ENCODE measurements at regions not wholly inside any gene's neighbourhood (a gene's known extent, or its start where the extent isn't known, plus 50 kb on each side); places are given as distances from the start of the nearest gene placed in this dataset.
"Not testable (repeated sequence)": the region's sequence is repeated elsewhere in the genome, so short reads cannot be mapped to it uniquely, and the experiment has no call there.

DNA sequence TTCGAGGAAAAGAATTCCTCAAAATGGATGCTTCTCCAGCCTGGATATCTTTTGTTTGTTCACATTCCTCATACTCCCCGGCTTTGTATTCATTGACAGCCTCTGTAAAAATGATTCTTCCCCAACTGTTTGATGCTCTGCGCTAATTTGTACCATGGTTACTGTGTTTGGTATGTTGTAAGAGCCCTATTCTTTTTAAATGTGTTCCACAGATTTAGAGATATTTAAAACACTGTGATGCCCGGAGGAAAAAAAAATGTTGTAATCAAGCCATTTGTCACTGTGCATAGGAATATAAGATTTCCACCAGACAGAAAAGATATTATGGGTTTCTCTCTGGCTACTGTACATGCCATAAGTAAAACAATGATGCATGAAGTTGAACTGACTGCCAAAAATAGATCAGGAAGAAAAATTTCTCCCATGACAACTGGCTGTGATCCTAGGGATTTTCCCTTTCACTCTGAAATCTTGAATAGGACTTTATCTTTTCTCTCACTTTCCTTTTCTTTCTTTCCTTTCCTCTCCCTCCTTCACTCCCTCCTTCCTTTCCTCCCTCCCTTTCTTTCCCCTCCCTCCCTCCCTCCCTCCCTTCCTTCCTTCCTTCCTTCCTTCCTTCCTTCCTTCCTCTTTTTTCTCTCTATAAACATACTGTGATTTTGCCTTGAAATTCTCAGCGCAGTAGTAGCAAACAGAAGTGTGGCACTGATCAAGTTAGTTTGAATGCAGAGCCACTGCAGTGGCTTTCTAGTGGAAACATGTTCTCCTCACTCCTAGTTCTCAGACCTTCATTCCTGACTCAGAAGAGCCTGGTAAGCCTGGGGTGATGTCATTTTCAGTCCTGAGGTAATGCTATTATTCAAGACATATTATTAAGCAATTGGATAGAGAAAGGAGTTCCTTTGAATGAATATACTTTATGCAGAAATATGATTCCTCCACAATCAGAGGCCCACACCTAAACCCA, 254.9 kb upstream of the TBL1XR1 start:
- DNase-seq, result no peak
- Histone ChIP-seq H3K27ac (no peak overlapping the region), H3K4me3 (replicated peaks in 1 of 3) (no peak overlapping the region), H3K36me3 (no peaks in the 10 kb centered on the region), H3K9me3 (no peaks in the 10 kb centered on the region), H3K4me1 (peaks cover 0 to 17% of the 10 kb centered on the region in 2 donors), H3K27me3 (no peaks in the 10 kb centered on the region)
- WGBS, 2 donors, result 60 to 65% methylated on average over 5 of the region's 5 CpGs
- no peak for TF ChIP-seq POLR2A (IDR thresholded peaks at IDR 0.05)
- TF ChIP-seq, protein P1, sequence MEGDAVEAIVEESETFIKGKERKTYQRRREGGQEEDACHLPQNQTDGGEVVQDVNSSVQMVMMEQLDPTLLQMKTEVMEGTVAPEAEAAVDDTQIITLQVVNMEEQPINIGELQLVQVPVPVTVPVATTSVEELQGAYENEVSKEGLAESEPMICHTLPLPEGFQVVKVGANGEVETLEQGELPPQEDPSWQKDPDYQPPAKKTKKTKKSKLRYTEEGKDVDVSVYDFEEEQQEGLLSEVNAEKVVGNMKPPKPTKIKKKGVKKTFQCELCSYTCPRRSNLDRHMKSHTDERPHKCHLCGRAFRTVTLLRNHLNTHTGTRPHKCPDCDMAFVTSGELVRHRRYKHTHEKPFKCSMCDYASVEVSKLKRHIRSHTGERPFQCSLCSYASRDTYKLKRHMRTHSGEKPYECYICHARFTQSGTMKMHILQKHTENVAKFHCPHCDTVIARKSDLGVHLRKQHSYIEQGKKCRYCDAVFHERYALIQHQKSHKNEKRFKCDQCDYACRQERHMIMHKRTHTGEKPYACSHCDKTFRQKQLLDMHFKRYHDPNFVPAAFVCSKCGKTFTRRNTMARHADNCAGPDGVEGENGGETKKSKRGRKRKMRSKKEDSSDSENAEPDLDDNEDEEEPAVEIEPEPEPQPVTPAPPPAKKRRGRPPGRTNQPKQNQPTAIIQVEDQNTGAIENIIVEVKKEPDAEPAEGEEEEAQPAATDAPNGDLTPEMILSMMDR (IDR thresholded peaks at IDR 0.05), result no peak
- intact Hi-C loops (cut with DNase I), result no loop called here

DNA sequence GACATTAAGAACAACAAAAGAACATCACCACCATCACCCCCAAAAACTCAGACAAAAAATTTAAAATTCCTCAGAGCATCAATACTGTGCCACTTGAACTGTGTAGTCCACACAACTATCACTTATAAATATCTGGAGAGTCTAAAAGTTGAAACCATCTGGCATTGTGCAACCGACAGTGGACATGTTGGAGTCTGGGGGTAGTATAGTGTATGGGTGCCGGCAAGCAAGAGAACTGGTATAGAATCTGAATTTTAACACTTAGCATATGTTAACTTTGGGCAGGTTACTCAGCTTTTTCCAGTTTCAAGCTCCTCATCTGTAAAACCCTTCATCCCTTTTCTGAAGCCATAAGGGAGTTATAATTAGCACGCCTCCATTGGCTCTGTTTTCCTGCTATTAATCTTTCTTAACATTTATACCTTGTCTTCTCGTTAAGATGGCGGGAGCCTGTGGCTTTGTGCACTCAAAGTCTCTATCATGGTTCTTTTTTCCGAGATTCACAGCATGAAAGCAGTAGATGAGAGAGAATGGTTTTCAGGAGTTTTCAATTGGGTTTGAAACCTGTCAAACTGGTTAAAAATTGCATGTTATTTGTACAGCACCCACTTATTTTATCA, 255.7 kb upstream of the TBL1XR1 start:
- no peak for TF ChIP-seq POLR2A (IDR thresholded peaks at IDR 0.05)
- TF ChIP-seq, protein P1 (IDR thresholded peaks at IDR 0.05), result no peak
- no peak overlapping the region for H3K27ac ChIP-seq
- no peak overlapping the region for H3K4me3 ChIP-seq (replicated peaks in 1 of 3)
- no peaks in the 10 kb centered on the region for H3K9me3 ChIP-seq
- intact Hi-C loops (cut with DNase I), result no loop called here
- peaks cover 0 to 11% of the 10 kb centered on the region in 2 donors for H3K4me1 ChIP-seq
- no peak for DNase-seq
- no peaks in the 10 kb centered on the region for H3K36me3 ChIP-seq
- 95 to 97% methylated on average over 6 of the region's 6 CpGs for WGBS, 2 donors
- no peaks in the 10 kb centered on the region for H3K27me3 ChIP-seq

DNA sequence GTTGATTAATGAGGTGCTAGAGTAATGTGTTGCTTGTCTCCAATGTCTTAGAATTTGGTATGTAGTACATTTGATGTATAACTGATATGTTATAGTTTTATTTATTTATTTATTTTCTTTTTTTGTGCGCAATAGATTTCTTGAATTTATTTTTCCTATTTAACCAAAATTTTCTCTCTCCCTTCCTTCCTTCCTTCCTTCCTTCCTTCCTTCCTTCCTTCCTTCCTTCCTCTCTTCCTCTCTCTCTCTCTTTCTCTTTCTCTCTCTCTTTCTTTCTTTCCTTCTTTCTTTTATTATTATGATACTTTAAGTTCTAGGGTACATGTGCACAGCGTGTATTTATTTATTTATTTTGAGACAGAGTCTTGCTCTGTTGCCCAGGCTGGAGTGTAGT, 256.2 kb upstream of the TBL1XR1 start:
- Histone ChIP-seq H3K4me1 (peaks cover 0 to 11% of the 10 kb centered on the region in 2 donors), H3K27me3 (no peaks in the 10 kb centered on the region), H3K9me3 (no peaks in the 10 kb centered on the region), H3K36me3 (no peaks in the 10 kb centered on the region), H3K27ac (no peak overlapping the region), H3K4me3 (replicated peaks in 1 of 3) (no peak overlapping the region)
- 96 to 97% methylated on average over 2 of the region's 2 CpGs for WGBS, 2 donors
- TF ChIP-seq, protein P1 (IDR thresholded peaks at IDR 0.05), result no peak
- no peak for TF ChIP-seq POLR2A (IDR thresholded peaks at IDR 0.05)
- DNase-seq, result no peak
- intact Hi-C loops (cut with DNase I), result no loop called here

DNA sequence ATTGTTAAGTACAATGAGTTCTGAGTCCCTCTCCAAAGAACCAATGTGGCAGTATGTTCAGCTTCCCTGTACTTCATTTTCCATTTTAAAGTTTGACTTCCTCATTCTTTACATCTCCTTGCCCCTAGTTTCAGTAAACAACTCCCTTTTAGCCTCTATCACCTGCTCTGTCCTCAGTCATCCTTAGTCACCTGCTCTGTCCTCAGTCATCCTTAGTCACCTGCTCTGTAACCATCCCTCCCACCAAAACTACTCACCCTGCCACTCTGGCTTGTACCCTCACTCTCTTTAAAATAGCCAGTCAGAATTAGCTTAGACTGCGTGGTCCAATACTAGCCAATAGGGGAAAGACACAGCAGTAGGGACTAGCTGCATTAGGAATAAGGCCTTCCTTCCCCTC, 259.9 kb upstream of the TBL1XR1 start:
- H3K4me1 ChIP-seq; intact Hi-C loops (cut with DNase I); H3K36me3 ChIP-seq; H3K27me3 ChIP-seq; H3K4me3 ChIP-seq (replicated peaks in 1 of 3); H3K27ac ChIP-seq; DNase-seq; H3K9me3 ChIP-seq: not testable (repeated sequence)
- 100% methylated on average over 1 of the region's 1 CpG for WGBS, 2 donors

DNA sequence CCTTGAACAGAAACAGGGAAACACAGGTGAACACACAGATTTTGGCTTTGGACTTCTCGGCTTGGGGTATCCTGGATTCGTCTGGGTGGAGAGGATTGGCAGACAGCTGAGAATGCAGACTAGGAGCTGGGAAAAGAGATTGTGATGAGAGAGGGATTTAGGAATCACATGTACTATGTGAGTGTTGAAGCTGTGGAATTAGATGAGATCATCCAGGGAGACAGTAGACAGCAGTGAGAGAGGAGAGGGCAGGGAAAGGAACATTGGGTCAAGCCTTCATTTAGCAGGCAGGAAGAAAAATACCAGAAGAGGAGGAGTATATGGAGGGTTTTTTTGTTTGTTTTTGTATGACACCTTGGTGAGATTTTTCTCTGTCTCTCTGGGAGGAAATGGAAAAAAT, 262.1 kb upstream of the TBL1XR1 start:
- Histone ChIP-seq H3K27ac (no peak overlapping the region), H3K4me3 (replicated peaks in 1 of 3) (no peak overlapping the region), H3K27me3 (no peaks in the 10 kb centered on the region), H3K4me1 (peaks cover 8 to 14% of the 10 kb centered on the region in 2 donors), H3K9me3 (no peaks in the 10 kb centered on the region), H3K36me3 (no peaks in the 10 kb centered on the region)
- TF ChIP-seq, protein P1 (IDR thresholded peaks at IDR 0.05), result no peak
- TF ChIP-seq POLR2A (IDR thresholded peaks at IDR 0.05), result no peak
- WGBS, 2 donors, result 71 to 86% methylated on average over 2 of the region's 2 CpGs
- intact Hi-C loops (cut with DNase I), result no loop called here
- no peak for DNase-seq

All from thyroid gland (tissue), 4 donors.